ENCODE measurements at regions not wholly inside any gene's neighbourhood (a gene's known extent, or its start where the extent isn't known, plus 50 kb on each side); places are given as distances from the start of the nearest gene placed in this dataset.
A peak's percentile ranks its signal among the peaks of the same experiment; 100 is the strongest.

- H3K4me3 Mint-ChIP-seq = no peak overlapping the region
- no peaks in the 10 kb centered on the region for H3K4me1 Mint-ChIP-seq
- peaks cover 0 to 5% of the 10 kb centered on the region in 2 donors for H3K9me3 Mint-ChIP-seq
- peaks cover 6% of the 10 kb centered on the region for H3K27me3 Mint-ChIP-seq
- no peak for ATAC-seq
- no peak for DNase-seq
- no peak overlapping the region for H3K27ac Mint-ChIP-seq
These were observed 181.6 kb downstream of the TRIM36 start for GRCh38 chr5:114988096-114988495.

- Mint-ChIP-seq H3K9me3 (peaks cover 0 to 11% of the 10 kb centered on the region in 2 donors), H3K27ac (no peak overlapping the region), H3K4me1 (no peaks in the 10 kb centered on the region), H3K27me3 (no peaks in the 10 kb centered on the region), H3K4me3 (no peak overlapping the region)
- ATAC-seq = no peak
- DNase-seq = no peak
These were observed 184.9 kb downstream of the TRIM36 start for GRCh38 chr5:114984796-114985195.

DNA sequence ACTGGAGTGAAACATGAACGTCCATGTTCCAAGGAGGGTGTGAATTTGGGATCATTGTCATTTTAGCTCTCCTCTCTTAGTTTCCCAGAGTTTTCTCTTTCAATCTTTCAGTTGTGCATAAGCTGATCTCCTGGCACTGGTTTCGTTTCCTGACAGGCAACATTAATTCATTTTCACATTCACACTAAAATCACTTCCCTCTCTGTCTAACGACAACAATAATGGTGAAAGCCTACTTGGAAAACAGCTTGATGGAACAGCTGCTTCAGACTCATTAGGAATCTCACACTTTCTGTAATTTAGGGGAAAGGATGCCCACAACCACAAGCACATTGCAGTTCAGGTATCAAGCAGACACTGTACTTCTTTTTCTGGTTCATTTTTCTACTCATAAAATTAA lies 188.6 kb downstream of the TRIM36 start:
- Mint-ChIP-seq H3K27ac (no peak overlapping the region), H3K27me3 (no peaks in the 10 kb centered on the region), H3K4me3 (no peak overlapping the region), H3K9me3 (peaks cover 0 to 11% of the 10 kb centered on the region in 2 donors), H3K4me1 (no peaks in the 10 kb centered on the region)
- ATAC-seq (no peak), DNase-seq (no peak)

GRCh38 chr5:114977979-114978573 lies 191.6 kb downstream of the TRIM36 start:
- Mint-ChIP-seq H3K27ac (no peak overlapping the region), H3K27me3 (no peaks in the 10 kb centered on the region), H3K9me3 (peaks cover 0 to 6% of the 10 kb centered on the region in 2 donors), H3K4me1 (no peaks in the 10 kb centered on the region), H3K4me3 (no peak overlapping the region)
- ATAC-seq (no peak), DNase-seq (no peak)

DNA sequence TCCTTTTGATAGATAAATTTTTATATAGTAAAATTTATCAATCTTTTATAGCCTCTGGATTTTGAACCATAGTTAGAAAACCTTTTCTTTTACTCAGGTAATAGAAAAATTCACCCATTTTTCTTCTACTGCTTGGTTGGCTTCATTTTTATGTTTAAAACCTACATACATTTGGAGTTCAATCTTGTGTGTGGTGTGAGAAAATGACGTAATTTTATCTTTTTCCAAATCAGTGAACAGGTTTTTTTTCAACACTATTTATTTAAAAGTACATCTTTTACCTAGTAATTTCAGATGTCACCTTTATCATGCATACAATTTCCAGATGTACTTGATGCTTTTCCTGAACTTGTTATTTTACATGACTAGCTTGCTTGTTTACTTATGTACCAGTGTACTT lies 200.2 kb downstream of the TRIM36 start:
- Mint-ChIP-seq H3K27me3 (no peaks in the 10 kb centered on the region), H3K27ac (no peak overlapping the region), H3K9me3 (no peaks in the 10 kb centered on the region), H3K4me3 (no peak overlapping the region), H3K4me1 (no peaks in the 10 kb centered on the region)
- ATAC-seq (no peak), DNase-seq (no peak)

DNA sequence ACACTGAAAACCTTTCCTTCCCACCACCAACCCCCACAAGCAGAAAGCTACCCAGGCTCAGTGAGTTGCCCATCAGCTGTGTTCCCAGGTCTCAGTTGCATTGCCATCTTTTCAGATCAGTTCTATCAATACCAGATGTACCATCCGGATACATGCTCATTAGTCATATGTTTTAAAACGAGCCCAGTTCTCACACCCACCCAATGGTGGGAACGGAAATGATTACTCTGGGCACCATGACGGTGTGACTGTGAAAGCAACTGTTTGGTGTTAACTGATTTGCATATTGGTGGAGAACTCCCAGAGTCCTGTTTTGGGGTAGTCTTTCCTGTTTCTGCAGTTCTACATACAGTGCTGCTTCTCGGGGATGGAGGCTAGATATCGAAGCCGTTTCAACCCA lies 212.3 kb downstream of the TRIM36 start:
- no peaks in the 10 kb centered on the region for H3K4me1 Mint-ChIP-seq
- no peak overlapping the region for H3K27ac Mint-ChIP-seq
- ATAC-seq = no peak
- H3K9me3 Mint-ChIP-seq = peaks cover 0 to 7% of the 10 kb centered on the region in 2 donors
- H3K27me3 Mint-ChIP-seq = peaks cover 6% of the 10 kb centered on the region
- H3K4me3 Mint-ChIP-seq = no peak overlapping the region
- no peak for DNase-seq

DNA sequence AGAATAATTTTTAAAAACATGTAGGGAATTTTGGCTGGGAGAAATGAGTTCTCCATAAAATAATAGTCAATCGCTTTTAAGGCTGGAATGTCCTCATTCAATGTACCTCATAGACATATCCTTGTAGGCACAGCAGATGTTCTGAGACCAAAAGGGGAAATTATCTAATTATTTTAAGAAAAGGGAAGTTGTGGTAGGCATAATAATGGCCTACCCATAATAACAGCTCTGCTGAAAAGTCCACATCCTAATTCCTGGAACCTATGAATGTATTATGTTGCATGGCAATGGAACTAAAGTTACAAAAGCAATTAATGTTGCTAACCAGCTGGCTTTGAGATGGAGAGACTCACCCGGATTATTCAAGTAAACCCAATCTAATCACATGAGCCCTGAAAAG lies 216.1 kb downstream of the TRIM36 start:
- Mint-ChIP-seq H3K27ac (no peak overlapping the region), H3K9me3 (peaks cover 0 to 7% of the 10 kb centered on the region in 2 donors), H3K4me1 (no peaks in the 10 kb centered on the region), H3K4me3 (no peak overlapping the region), H3K27me3 (peaks cover 7% of the 10 kb centered on the region)
- no peak for ATAC-seq
- no peak for DNase-seq

GRCh38 chr5:114952876-114953275 lies 216.8 kb downstream of the TRIM36 start:
- no peak overlapping the region for H3K4me3 Mint-ChIP-seq
- ATAC-seq = no peak
- DNase-seq = no peak
- no peaks in the 10 kb centered on the region for H3K4me1 Mint-ChIP-seq
- H3K9me3 Mint-ChIP-seq = peaks cover 0 to 7% of the 10 kb centered on the region in 2 donors
- peaks cover 7% of the 10 kb centered on the region for H3K27me3 Mint-ChIP-seq
- H3K27ac Mint-ChIP-seq = no peak overlapping the region

DNA sequence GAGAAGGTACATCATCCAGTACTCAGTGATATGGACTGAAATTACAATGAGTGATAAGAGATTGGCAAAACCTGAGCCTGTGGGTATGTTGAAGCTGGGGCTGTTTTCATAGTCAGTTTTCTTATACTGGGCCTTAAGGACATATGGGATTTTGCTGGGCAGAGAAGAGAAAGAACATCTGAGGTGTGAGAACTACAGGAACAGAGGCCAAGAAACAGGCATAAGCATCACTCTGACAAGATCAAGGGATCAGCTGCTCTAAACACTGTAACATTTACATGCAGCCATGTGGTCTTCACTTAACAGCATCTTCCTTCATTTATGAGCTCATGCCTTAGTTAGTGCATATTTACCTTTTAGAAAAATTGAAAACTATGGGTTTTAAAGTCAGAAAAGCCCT lies 220.0 kb downstream of the TRIM36 start:
- peaks cover 7% of the 10 kb centered on the region for H3K27me3 Mint-ChIP-seq
- no peak overlapping the region for H3K27ac Mint-ChIP-seq
- no peak for ATAC-seq
- no peaks in the 10 kb centered on the region for H3K4me1 Mint-ChIP-seq
- H3K9me3 Mint-ChIP-seq = peaks cover 0 to 7% of the 10 kb centered on the region in 2 donors
- no peak overlapping the region for H3K4me3 Mint-ChIP-seq
- no peak for DNase-seq

GRCh38 chr5:114948986-114949621 lies 220.6 kb downstream of the TRIM36 start:
- DNase-seq (no peak), ATAC-seq (no peak)
- H3K9me3 Mint-ChIP-seq = peaks cover 0 to 7% of the 10 kb centered on the region in 2 donors
- no peak overlapping the region for H3K27ac Mint-ChIP-seq
- H3K4me3 Mint-ChIP-seq = no peak overlapping the region
- peaks cover 7% of the 10 kb centered on the region for H3K27me3 Mint-ChIP-seq
- no peaks in the 10 kb centered on the region for H3K4me1 Mint-ChIP-seq

GRCh38 chr5:114948363-114948762 lies 221.3 kb downstream of the TRIM36 start:
- DNase-seq (no peak), ATAC-seq (no peak)
- H3K27me3 Mint-ChIP-seq = peaks cover 7% of the 10 kb centered on the region
- H3K4me1 Mint-ChIP-seq = no peaks in the 10 kb centered on the region
- H3K27ac Mint-ChIP-seq = no peak overlapping the region
- H3K9me3 Mint-ChIP-seq = peaks cover 0 to 7% of the 10 kb centered on the region in 2 donors
- H3K4me3 Mint-ChIP-seq = no peak overlapping the region

DNA sequence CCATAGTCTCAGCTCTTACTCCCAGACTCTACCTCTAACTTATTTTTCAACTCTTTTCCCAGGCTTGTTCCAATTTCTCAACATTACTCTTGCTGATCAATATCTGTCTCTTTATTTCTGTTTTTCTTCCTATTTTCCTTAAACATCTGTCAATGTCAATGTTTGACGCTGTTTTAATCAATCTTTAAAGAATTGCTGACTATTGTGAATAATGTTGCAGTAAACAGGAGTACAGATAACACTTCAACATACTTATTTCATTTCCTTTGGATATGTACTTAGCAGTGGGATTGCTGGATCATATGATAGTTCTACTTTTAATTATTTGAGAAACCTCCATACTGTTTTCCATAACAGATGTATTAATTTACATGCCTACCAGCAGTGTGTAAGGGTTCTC lies 229.0 kb downstream of the TRIM36 start:
- DNase-seq (no peak), ATAC-seq (no peak)
- no peak overlapping the region for H3K27ac Mint-ChIP-seq
- H3K27me3 Mint-ChIP-seq = no peaks in the 10 kb centered on the region
- H3K4me1 Mint-ChIP-seq = no peaks in the 10 kb centered on the region
- peaks cover 40 to 54% of the 10 kb centered on the region in 2 donors for H3K9me3 Mint-ChIP-seq
- H3K4me3 Mint-ChIP-seq = no peak overlapping the region

DNA sequence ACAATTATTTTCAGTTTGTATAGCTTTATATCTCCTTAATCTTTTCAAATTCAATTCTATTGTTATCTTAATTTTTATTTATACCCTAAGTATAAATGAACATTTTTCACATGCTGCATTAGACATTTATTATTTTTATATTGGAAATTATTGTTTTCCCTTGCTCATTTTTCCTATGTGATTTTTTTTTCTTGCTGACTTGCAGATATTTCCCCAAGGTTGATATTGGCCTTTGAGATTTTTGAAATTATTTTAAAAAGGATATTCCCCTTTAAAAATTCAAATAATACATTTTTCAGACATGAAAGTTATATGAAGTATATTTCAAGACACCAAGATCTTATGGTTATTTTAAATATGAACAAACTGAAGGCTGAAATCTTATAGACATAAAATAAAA lies 234.2 kb downstream of the TRIM36 start:
- H3K27me3 Mint-ChIP-seq = no peaks in the 10 kb centered on the region
- no peak overlapping the region for H3K27ac Mint-ChIP-seq
- no peak for DNase-seq
- H3K4me1 Mint-ChIP-seq = no peaks in the 10 kb centered on the region
- peaks cover 29 to 37% of the 10 kb centered on the region in 2 donors for H3K9me3 Mint-ChIP-seq
- H3K4me3 Mint-ChIP-seq = no peak overlapping the region
- ATAC-seq = no peak

DNA sequence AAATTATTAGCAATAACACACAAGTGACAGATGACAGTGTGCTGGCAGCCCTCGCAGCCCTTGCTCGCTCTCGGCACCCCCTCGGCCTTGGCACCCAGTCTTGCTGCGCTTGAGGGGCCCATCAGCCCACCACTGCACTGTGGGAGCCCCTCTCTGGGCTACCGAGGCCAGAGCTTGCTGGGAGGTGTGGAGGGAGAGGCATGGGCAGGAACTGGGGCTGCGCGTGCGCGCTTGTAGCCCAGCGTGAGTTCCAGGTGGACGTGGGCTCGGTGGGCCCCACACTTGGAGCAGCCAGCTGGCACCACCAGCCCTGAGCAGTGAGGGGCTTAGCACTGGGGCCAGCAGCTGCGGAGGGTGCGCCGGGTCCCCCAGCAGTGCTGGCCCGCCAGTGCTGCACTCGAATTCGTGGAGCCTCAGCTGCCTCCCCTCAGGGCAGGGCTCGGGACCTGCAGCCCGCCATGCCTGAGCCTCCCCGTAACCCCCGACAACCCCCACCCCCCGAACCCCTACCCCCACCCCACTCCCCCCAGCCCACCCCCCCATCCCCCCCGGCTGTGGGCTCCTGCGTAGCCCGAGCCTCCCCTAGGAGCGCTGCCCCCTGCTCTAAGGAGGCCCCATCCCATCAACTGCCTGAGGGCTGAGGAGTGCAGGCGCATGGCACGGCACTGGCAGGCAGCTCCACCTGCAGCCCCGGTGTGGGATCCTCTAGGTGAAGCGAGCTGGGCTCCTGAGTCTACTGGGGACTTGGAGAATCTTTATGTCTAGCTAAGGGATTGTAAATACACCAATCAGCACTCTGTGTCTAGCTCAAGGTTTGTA lies 240.9 kb downstream of the TRIM36 start:
- no peak overlapping the region for H3K27ac Mint-ChIP-seq
- ATAC-seq (peak; percentile 67), DNase-seq (no peak)
- no peaks in the 10 kb centered on the region for H3K4me1 Mint-ChIP-seq
- no peaks in the 10 kb centered on the region for H3K27me3 Mint-ChIP-seq
- no peaks in the 10 kb centered on the region for H3K9me3 Mint-ChIP-seq
- H3K4me3 Mint-ChIP-seq = no peak overlapping the region

GRCh38 chr5:114924769-114925168 lies 244.9 kb downstream of the TRIM36 start:
- Mint-ChIP-seq H3K9me3 (peaks cover 4 to 7% of the 10 kb centered on the region in 2 donors), H3K4me1 (no peaks in the 10 kb centered on the region), H3K27me3 (no peaks in the 10 kb centered on the region), H3K27ac (no peak overlapping the region), H3K4me3 (no peak overlapping the region)
- no peak for DNase-seq
- no peak for ATAC-seq
